HCT116 (cell line): ENCODE measurements at regions not wholly inside any gene's neighbourhood (a gene's known extent, or its start where the extent isn't known, plus 50 kb on each side); places are given as distances from the start of the nearest gene placed in this dataset.

ENCODE experiments used
- ATAC-seq: fragments of 200-7000 bp; cut with Tn5 transposase; 2 replicates; pipeline ENCODE4 v1.9.1; 2020; ENCODE audit warnings: mild to moderate bottlenecking, moderate library complexity
- BruUV-seq: library from RNA; stranded (reverse); fragments of 400-500 nt; replicated peaks from 2 replicates; lab custom pipeline; 2021; lab: Mats Ljungman, UMichigan
- CTCF ChIA-PET: fragments of 300-600 bp; sonication (Branson Sonifier 250); formaldehyde crosslinking; loops from one replicate; lab custom pipeline; 2021; ENCODE audit warnings: antibody characterized with exemption; lab: Charles Lee
- POLR2A ChIA-PET: fragments of 300-600, 350-600 bp; sonication (Branson Sonifier 250); formaldehyde crosslinking; loops from one replicate; lab custom pipeline; 2021; ENCODE audit warnings: antibody characterized with exemption; lab: Charles Lee
- RAD21 ChIA-PET, 2 experiments: fragments of 300-600 bp; sonication (Branson Sonifier 250); formaldehyde crosslinking; loops; one replicate each; lab custom pipeline; 2023; ENCODE audit warnings: low total read pairs in 2 of 2; ENCODE audit not compliant: uncharacterized antibody in 2 of 2, unreplicated experiment in 2 of 2, low non-redundant PET in 1 of 2; lab: Charles Lee
- DNase-seq: peaks from one replicate; pipeline ENCODE4 v3.0.0-alpha.2; 2010; ENCODE audit warnings: low read depth, low spot score
- H2AFZ ChIP-seq: fragments of 200-600 bp; shearing (Covaris generic), sonication (generic); 2 replicates; pipeline ENCODE4 v1.6.1; 2017; ENCODE audit warnings: low read depth, mixed run types, mixed read lengths, antibody characterized with exemption, low read length; ENCODE audit not compliant: poor library complexity, severe bottlenecking
- H3K27ac ChIP-seq: 2 replicates; pipeline ENCODE4 v1.5.1; 2012; ENCODE audit warnings: low read depth, low read length
- H3K27me3 ChIP-seq: fragments of 200-600 bp; sonication (generic); 2 replicates; pipeline ENCODE4 v1.6.1; 2016; ENCODE audit warnings: mixed run types, low read length, mixed read lengths; ENCODE audit not compliant: insufficient read depth
- H3K36me3 ChIP-seq, 2 experiments: fragments of 200-500 bp in 1 of 2; fragments of 200-600 bp in 1 of 2; sonication (Bioruptor generic) in 1 of 2; sonication (generic) in 1 of 2; 2 replicates each; pipeline versions ENCODE4 v1.5.1 to v1.6.1; 2014 to 2016; ENCODE audit warnings: low read length in 2 of 2, inconsistent platforms in 1 of 2, mixed read lengths in 1 of 2, mixed run types in 1 of 2; ENCODE audit not compliant: insufficient read depth in 2 of 2, control insufficient read depth in 1 of 2
- H3K4me1 ChIP-seq, 2 experiments: fragments of 200-600 bp in 1 of 2; sonication (generic) in 1 of 2; 2 replicates each; pipeline versions ENCODE4 v1.5.1 to v1.6.1; 2012 to 2017; ENCODE audit warnings: low read length in 2 of 2, inconsistent platforms in 1 of 2, mild to moderate bottlenecking in 1 of 2, mixed read lengths in 1 of 2, mixed run types in 1 of 2, moderate library complexity in 1 of 2; ENCODE audit not compliant: insufficient read depth in 2 of 2, control insufficient read depth in 1 of 2
- H3K4me2 ChIP-seq: fragments of 200-600 bp; sonication (generic); 2 replicates; pipeline ENCODE4 v1.6.1; 2017; ENCODE audit warnings: mixed run types, low read length, mixed read lengths
- H3K4me3 ChIP-seq, 2 experiments: fragments of 200-600 bp in 1 of 2; sonication (generic) in 1 of 2; replicated peaks in 1 of 2; 2 replicates each; pipeline ENCODE4 v1.5.1; 2011 to 2016; ENCODE audit warnings: low read length in 2 of 2, control low read depth in 1 of 2, low read depth in 1 of 2, mild to moderate bottlenecking in 1 of 2, mixed read lengths in 1 of 2, mixed run types in 1 of 2
- H3K79me2 ChIP-seq: fragments of 200-600 bp; sonication (generic); 2 replicates; pipeline ENCODE4 v1.6.1; 2017; ENCODE audit warnings: mild to moderate bottlenecking, mixed run types, low read length, moderate library complexity, mixed read lengths; ENCODE audit not compliant: insufficient read depth
- H3K9ac ChIP-seq: fragments of 200-600 bp; sonication (generic); 2 replicates; pipeline ENCODE4 v1.6.1; 2016; ENCODE audit warnings: low read length, mixed read lengths
- H3K9me2 ChIP-seq: fragments of 200-600 bp; sonication (generic), shearing (Covaris generic); 2 replicates; pipeline ENCODE4 v1.6.1; 2017; ENCODE audit warnings: mixed run types, mild to moderate bottlenecking, moderate library complexity; ENCODE audit not compliant: insufficient read depth
- H3K9me3 ChIP-seq, 2 experiments: fragments of 200-500 bp in 1 of 2; fragments of 200-600 bp in 1 of 2; sonication (Bioruptor generic) in 1 of 2; sonication (generic) in 1 of 2; 2 replicates each; pipeline ENCODE4 v1.6.1; 2014 to 2017; ENCODE audit warnings: low read length in 2 of 2, mixed read lengths in 2 of 2, inconsistent platforms in 1 of 2, low read depth in 1 of 2, mild to moderate bottlenecking in 1 of 2, mixed run types in 1 of 2, moderate library complexity in 1 of 2; ENCODE audit not compliant: control insufficient read depth in 1 of 2, insufficient read depth in 1 of 2
- H4K20me1 ChIP-seq: fragments of 200-600 bp; sonication (generic), shearing (Covaris generic); 2 replicates; pipeline ENCODE4 v1.6.1; 2017; ENCODE audit warnings: mixed run types, mild to moderate bottlenecking, moderate library complexity; ENCODE audit not compliant: insufficient read depth
- CBX3 ChIP-seq: IDR thresholded peaks from 2 replicates; pipeline ENCODE4 v1.6.1; 2012; ENCODE audit warnings: low read depth
- CTCF ChIP-seq, 3 experiments: fragments of 200-600 bp in 1 of 3; sonication (generic) in 1 of 3; IDR thresholded peaks in 2 of 3; conservative IDR thresholded peaks in 1 of 3; 2 replicates each; pipeline ENCODE4 v1.5.1; 2012 to 2017; ENCODE audit warnings: low read depth in 2 of 3, low read length in 2 of 3, antibody characterized with exemption in 1 of 3, borderline replicate concordance in 1 of 3, control low read depth in 1 of 3, mild to moderate bottlenecking in 1 of 3, mixed read lengths in 1 of 3, mixed run types in 1 of 3, moderate library complexity in 1 of 3; ENCODE audit not compliant: insufficient read depth in 1 of 3
- EGR1 ChIP-seq: IDR thresholded peaks from 2 replicates; pipeline ENCODE4 v1.6.1; 2012; ENCODE audit warnings: low read depth
- ELF1 ChIP-seq: IDR thresholded peaks from 2 replicates; pipeline ENCODE4 v1.6.1; 2012; ENCODE audit warnings: low read depth, borderline replicate concordance
- EZH2 ChIP-seq: fragments of 200-600 bp; sonication (generic); IDR thresholded peaks from 2 replicates; pipeline ENCODE4 v1.6.1; 2017; ENCODE audit warnings: antibody characterized with exemption, mixed run types
- EZH2phosphoT487 ChIP-seq: fragments of 200-600 bp; IDR thresholded peaks from 2 replicates; pipeline ENCODE4 v1.6.1; 2018; ENCODE audit warnings: antibody characterized with exemption, borderline replicate concordance
- FOSL1 ChIP-seq: IDR thresholded peaks from 2 replicates; pipeline ENCODE4 v1.6.1; 2012; ENCODE audit warnings: low read depth
- JUND ChIP-seq: IDR thresholded peaks from 2 replicates; pipeline ENCODE4 v1.6.1; 2012
- MAX ChIP-seq: IDR thresholded peaks from 2 replicates; pipeline ENCODE4 v1.6.1; 2012
- POLR2A ChIP-seq: IDR thresholded peaks from 2 replicates; pipeline ENCODE4 v1.7.0; 2011; ENCODE audit warnings: borderline replicate concordance; ENCODE audit not compliant: insufficient read depth, insufficient read length; ENCODE audit errors: extremely low read depth
- POLR2AphosphoS5 ChIP-seq: IDR thresholded peaks from 2 replicates; pipeline ENCODE4 v1.6.1; 2011; ENCODE audit warnings: mild to moderate bottlenecking, low read depth, low read length, moderate library complexity
- RAD21 ChIP-seq: IDR thresholded peaks from 2 replicates; pipeline ENCODE4 v1.6.1; 2012; ENCODE audit warnings: low read depth, mild to moderate bottlenecking
- SIN3A ChIP-seq: IDR thresholded peaks from 2 replicates; pipeline ENCODE4 v1.6.1; 2012; ENCODE audit warnings: low read depth
- SP1 ChIP-seq: IDR thresholded peaks from 2 replicates; pipeline ENCODE4 v1.6.1; 2012; ENCODE audit warnings: low read depth
- TCF7L2 ChIP-seq: IDR thresholded peaks from 2 replicates; pipeline ENCODE4 v1.7.0; 2011; ENCODE audit warnings: borderline replicate concordance, inconsistent platforms; ENCODE audit not compliant: insufficient read depth, insufficient read length; ENCODE audit errors: extremely low read depth
- YY1 ChIP-seq: IDR thresholded peaks from 2 replicates; pipeline ENCODE4 v1.6.1; 2011; ENCODE audit warnings: low read length, low read depth, moderate library complexity, mild to moderate bottlenecking; ENCODE audit not compliant: insufficient replicate concordance; ENCODE audit errors: extremely low read depth
- ZBTB33 ChIP-seq: IDR thresholded peaks from 2 replicates; pipeline ENCODE4 v1.6.1; 2011; ENCODE audit warnings: mild to moderate bottlenecking, low read length, moderate library complexity; ENCODE audit not compliant: insufficient replicate concordance; ENCODE audit errors: extremely low read depth
- ZFX ChIP-seq: fragments of 450-650 bp; IDR thresholded peaks from 2 replicates; pipeline ENCODE4 v1.6.1; 2017
- ZNF274 ChIP-seq: fragments of 200-500 bp; sonication (Bioruptor generic); IDR thresholded peaks from 2 replicates; pipeline ENCODE4 v1.6.1; 2014; ENCODE audit warnings: mild to moderate bottlenecking, low read depth, low read length, inconsistent platforms
- intact Hi-C: fragments of 100-400 bp; cut with micrococcal nuclease; formaldehyde crosslinking; loops from 2 replicates; pipeline ENCODE4 v1.10.0; 2022
- TF ChIP-seq, protein P1 (sequence below): IDR thresholded peaks from 2 replicates; pipeline ENCODE4 v1.6.1; 2012; ENCODE audit warnings: low read depth

DNA sequence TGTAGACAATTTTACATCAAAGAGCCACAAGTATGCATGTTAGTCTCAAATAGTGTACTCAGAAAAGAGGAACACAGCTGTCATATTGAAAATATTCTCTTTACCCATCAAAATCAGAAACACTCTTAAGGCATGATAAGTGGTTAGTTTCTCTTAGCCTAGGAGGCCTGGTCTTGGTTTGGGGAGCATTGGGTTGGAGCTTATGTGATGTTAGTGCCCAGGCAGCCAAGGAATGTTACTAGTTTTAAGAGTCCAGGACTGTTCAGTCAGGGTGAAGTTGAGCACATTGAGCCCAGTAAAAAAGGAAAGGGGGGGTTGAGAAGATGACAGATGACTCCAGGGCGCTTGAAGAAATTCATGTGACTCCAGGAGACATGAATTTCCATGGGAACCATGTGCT lies 340.6 kb downstream of the HRH4 start:
- H3K4me3 ChIP-seq = no peak overlapping the region
- POLR2A ChIA-PET = no interaction called here
- H2AFZ ChIP-seq = no peak overlapping the region
- no peaks in the 10 kb centered on the region for H3K36me3 ChIP-seq
- no peaks in the 10 kb centered on the region for H3K9me3 ChIP-seq
- no peaks in the 10 kb centered on the region for H3K27me3 ChIP-seq
- ATAC-seq (no peak), DNase-seq (no peak)
- CTCF ChIA-PET = no interaction called here
- no peaks in the 10 kb centered on the region for H3K4me1 ChIP-seq
- no peak overlapping the region for H3K4me2 ChIP-seq
- intact Hi-C loops = no loop called here
- H3K9me2 ChIP-seq = no peaks in the 10 kb centered on the region
- no peak overlapping the region for H3K27ac ChIP-seq
- TF ChIP-seq FOSL1 (no peak), CBX3 (no peak), EZH2phosphoT487 (no peak), SIN3A (no peak), EGR1 (no peak), POLR2A (no peak), CTCF (IDR thresholded peaks at IDR 0.05 in 2 of 3, conservative IDR thresholded peaks at IDR 0.05 in 1 of 3; ENCODE audit: borderline replicate concordance in 1 of 3, insufficient read depth in 1 of 3, low read depth in 2 of 3, low read length in 2 of 3) (no peak), ELF1 (no peak), MAX (no peak), ZFX (no peak), POLR2AphosphoS5 (no peak), RAD21 (no peak), ZBTB33 (no peak), ZNF274 (no peak), EZH2 (no peak), SP1 (no peak), YY1 (no peak), JUND (no peak), TCF7L2 (no peak)
- TF ChIP-seq, protein P1, sequence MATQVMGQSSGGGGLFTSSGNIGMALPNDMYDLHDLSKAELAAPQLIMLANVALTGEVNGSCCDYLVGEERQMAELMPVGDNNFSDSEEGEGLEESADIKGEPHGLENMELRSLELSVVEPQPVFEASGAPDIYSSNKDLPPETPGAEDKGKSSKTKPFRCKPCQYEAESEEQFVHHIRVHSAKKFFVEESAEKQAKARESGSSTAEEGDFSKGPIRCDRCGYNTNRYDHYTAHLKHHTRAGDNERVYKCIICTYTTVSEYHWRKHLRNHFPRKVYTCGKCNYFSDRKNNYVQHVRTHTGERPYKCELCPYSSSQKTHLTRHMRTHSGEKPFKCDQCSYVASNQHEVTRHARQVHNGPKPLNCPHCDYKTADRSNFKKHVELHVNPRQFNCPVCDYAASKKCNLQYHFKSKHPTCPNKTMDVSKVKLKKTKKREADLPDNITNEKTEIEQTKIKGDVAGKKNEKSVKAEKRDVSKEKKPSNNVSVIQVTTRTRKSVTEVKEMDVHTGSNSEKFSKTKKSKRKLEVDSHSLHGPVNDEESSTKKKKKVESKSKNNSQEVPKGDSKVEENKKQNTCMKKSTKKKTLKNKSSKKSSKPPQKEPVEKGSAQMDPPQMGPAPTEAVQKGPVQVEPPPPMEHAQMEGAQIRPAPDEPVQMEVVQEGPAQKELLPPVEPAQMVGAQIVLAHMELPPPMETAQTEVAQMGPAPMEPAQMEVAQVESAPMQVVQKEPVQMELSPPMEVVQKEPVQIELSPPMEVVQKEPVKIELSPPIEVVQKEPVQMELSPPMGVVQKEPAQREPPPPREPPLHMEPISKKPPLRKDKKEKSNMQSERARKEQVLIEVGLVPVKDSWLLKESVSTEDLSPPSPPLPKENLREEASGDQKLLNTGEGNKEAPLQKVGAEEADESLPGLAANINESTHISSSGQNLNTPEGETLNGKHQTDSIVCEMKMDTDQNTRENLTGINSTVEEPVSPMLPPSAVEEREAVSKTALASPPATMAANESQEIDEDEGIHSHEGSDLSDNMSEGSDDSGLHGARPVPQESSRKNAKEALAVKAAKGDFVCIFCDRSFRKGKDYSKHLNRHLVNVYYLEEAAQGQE = no peak
- RAD21 ChIA-PET = no interaction called here
- BruUV-seq = no TSS peak
- H3K9ac ChIP-seq = no peak overlapping the region
- H3K79me2 ChIP-seq = no peaks in the 10 kb centered on the region
- no peaks in the 10 kb centered on the region for H4K20me1 ChIP-seq
